ENCODE measurements at regions not wholly inside any gene's neighbourhood (a gene's known extent, or its start where the extent isn't known, plus 50 kb on each side); places are given as distances from the start of the nearest gene placed in this dataset.
"Not testable (repeated sequence)": the region's sequence is repeated elsewhere in the genome, so short reads cannot be mapped to it uniquely, and the experiment has no call there.

DNA sequence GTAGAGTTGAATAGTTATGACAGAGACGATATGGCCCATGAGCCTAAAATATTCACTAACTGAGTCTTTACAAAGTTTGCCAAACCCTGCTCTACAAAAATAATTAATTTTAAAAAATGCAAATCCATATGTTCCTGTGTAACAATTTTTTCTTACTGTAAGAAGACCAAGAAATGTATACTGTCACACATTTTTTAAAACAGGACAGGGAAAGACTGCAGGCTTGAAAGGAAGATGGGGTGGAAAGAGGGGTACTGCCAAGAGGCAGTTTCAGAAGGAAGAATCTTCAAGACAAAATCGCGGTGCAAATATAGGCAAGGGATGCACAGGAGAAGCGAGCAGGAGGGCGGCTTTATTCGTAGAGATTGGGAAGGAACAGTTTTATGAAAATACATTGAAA is 115.7 kb upstream of the KLHL1 start:
- DNase-seq: no peak
- H3K27ac Mint-ChIP-seq: no peak overlapping the region
- H3K4me1 Mint-ChIP-seq: no peaks in the 10 kb centered on the region
- no peaks in the 10 kb centered on the region for H3K27me3 Mint-ChIP-seq
- H3K36me3 Mint-ChIP-seq: no peaks in the 10 kb centered on the region
- peaks cover 8% of the 10 kb centered on the region for H3K9me3 Mint-ChIP-seq
- H3K4me3 Mint-ChIP-seq: no peak overlapping the region

DNA sequence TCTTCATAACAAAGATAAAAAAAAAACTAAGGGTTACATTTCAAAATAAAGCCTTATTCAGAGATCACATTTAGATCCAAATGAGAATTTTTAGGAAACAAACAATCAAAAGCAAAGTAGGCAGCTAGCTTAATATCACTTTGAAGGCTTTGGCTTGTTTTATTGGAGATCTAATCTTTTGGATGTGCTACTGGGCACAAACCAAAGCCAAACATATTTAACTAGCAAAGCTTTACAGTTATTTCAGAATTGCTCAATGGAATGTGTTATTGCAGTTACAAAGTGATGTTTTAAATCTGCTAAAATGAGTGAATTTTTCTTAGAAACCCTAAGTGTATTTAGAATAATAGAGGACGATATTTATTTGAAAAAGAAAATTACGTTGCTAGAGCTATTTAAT is 114.7 kb upstream of the KLHL1 start:
- no peak for DNase-seq
- H3K9me3 Mint-ChIP-seq: peaks cover 8% of the 10 kb centered on the region
- no peaks in the 10 kb centered on the region for H3K27me3 Mint-ChIP-seq
- H3K4me3 Mint-ChIP-seq: no peak overlapping the region
- no peaks in the 10 kb centered on the region for H3K4me1 Mint-ChIP-seq
- no peak overlapping the region for H3K27ac Mint-ChIP-seq
- H3K36me3 Mint-ChIP-seq: no peaks in the 10 kb centered on the region

DNA sequence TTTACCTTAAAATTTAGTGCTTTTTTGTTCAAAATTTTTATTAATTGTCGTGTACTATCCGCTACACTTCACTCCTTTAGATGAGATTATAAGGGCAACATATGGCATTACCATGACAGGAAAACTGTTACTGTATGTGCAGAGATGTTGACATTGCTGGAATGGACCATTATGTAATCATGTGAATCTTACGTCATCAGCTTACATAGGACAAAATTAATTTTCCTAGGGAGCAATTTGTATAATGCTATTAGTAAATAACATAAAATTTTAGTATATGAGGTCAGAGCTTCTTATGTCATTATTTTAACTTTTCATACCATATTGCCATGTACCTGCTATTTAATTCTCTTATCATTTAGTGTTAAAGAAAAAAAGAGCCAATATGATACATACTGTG is 110.4 kb upstream of the KLHL1 start:
- Mint-ChIP-seq H3K27me3 (no peaks in the 10 kb centered on the region), H3K4me1 (no peaks in the 10 kb centered on the region), H3K36me3 (no peaks in the 10 kb centered on the region), H3K9me3 (peaks cover 6% of the 10 kb centered on the region), H3K4me3 (no peak overlapping the region), H3K27ac (no peak overlapping the region)
- no peak for DNase-seq

DNA sequence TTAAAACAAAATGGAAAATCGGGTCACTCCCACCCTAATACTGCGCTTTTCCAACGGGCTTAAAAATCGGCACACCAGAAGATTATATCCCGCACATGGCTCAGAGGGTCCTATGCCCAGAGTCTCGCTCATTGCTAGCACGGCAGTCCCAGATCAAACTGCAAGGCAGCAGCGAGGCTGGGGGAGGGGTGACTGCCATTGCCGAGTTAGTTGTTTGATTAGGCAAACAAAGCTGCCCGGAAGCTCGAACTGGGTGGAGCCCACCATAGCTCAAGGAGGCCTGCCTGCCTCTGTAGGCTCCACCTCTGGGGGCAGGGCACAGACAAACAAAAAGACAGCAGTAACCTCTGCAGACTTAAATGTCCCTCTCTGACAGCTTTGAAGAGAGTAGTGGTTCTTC is 100.7 kb upstream of the KLHL1 start:
- not testable (repeated sequence) for H3K4me3 Mint-ChIP-seq, H3K27ac Mint-ChIP-seq, H3K9me3 Mint-ChIP-seq, H3K4me1 Mint-ChIP-seq, H3K36me3 Mint-ChIP-seq, DNase-seq, H3K27me3 Mint-ChIP-seq

DNA sequence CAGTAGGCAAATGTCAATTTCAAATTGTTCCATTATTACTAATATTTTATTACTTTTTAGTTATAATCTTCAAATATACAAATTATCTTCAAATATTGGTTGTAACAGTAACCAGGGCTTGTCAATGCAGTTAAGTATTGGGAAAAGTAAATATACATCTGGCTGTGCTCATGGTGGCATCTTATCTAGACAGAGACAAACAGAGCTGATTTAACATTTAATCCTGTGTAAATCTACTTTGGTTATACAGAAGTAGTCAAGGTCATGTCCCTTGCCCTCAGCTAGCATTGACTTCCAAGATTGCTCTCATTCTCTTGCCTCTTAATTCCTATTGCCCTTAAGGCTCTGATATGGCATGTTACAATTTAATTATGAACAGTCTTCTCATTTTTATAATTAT is 98.4 kb upstream of the KLHL1 start:
- Mint-ChIP-seq H3K4me3 (no peak overlapping the region), H3K27ac (no peak overlapping the region), H3K36me3 (no peaks in the 10 kb centered on the region), H3K4me1 (no peaks in the 10 kb centered on the region), H3K9me3 (peaks cover 12% of the 10 kb centered on the region), H3K27me3 (no peaks in the 10 kb centered on the region)
- no peak for DNase-seq

DNA sequence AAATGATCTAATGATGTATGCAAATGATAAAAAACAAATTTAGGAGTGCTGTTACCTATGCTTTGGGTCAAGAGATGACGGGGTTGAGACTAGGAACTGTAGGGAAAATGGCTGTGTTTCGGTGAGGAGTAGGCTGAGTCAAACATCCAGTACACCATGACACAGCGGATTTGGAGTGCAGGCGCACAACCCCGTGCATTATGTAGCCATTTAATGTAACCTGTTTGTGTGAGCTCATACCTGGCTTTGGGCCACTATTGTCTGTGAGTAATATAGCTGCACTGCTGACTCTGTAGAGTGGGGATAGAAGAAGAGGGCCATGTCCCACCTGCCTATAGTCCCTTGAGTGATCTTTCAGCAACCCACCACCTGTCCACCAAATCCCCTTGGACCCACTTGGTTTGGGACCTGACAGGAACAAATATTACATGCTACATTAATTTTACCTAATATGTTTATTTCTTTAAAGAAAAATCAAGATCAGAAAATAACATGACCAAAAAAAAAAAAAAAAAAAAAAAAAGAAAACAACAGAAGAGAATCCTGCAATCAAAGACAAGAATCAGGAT is 95.5 kb upstream of the KLHL1 start:
- H3K27me3 Mint-ChIP-seq: no peaks in the 10 kb centered on the region
- no peak overlapping the region for H3K27ac Mint-ChIP-seq

DNA sequence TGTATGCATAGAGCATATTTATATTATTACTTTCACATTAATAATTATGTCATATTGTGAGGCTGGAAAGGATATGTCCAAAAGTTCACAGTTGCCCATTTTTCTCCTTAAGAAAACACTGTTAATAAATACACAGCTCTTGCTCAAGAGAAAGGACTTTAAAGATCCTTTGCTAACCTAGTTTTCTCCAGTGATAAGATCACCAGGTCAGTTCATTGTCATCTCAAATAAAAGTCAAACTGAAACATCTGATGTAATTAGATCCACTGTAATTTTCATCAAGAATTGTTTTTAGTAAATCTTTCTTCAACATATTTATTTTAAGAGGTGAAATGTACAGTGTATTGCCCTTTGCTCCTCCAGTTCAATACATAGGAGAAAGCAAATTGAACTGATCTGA is 82.8 kb upstream of the KLHL1 start:
- no peak overlapping the region for H3K4me3 Mint-ChIP-seq
- no peaks in the 10 kb centered on the region for H3K27me3 Mint-ChIP-seq
- H3K36me3 Mint-ChIP-seq: no peaks in the 10 kb centered on the region
- H3K4me1 Mint-ChIP-seq: no peaks in the 10 kb centered on the region
- DNase-seq: no peak
- H3K27ac Mint-ChIP-seq: no peak overlapping the region
- H3K9me3 Mint-ChIP-seq: peaks cover 14% of the 10 kb centered on the region

More for the DNA sequence above, 95.5 kb upstream of the KLHL1 start:
- Mint-ChIP-seq H3K4me1 (no peaks in the 10 kb centered on the region), H3K36me3 (no peaks in the 10 kb centered on the region), H3K4me3 (no peak overlapping the region), H3K9me3 (peaks cover 5% of the 10 kb centered on the region)
- DNase-seq: no peak

DNA sequence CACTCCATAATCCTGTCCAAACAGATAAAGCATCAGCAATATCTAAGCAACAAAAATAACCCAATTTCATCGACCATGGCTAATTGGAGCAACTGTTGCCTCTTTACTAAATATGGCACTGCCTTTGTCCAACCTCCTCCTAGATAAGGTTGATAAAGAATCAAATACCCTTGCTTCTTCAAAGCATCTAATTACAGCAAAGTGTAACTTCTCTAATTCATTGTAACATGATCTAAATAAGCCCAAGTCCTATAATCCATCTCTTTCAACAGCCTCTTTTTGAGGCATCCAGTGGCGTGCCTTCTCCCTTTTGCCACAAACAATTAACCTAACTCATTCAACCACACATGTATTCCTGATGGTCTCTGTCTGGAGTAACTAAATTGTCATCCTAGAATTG is 81.7 kb upstream of the KLHL1 start:
- no peak for DNase-seq
- no peaks in the 10 kb centered on the region for H3K4me1 Mint-ChIP-seq
- no peaks in the 10 kb centered on the region for H3K36me3 Mint-ChIP-seq
- H3K4me3 Mint-ChIP-seq: no peak overlapping the region
- no peak overlapping the region for H3K27ac Mint-ChIP-seq
- peaks cover 12% of the 10 kb centered on the region for H3K9me3 Mint-ChIP-seq
- no peaks in the 10 kb centered on the region for H3K27me3 Mint-ChIP-seq

DNA sequence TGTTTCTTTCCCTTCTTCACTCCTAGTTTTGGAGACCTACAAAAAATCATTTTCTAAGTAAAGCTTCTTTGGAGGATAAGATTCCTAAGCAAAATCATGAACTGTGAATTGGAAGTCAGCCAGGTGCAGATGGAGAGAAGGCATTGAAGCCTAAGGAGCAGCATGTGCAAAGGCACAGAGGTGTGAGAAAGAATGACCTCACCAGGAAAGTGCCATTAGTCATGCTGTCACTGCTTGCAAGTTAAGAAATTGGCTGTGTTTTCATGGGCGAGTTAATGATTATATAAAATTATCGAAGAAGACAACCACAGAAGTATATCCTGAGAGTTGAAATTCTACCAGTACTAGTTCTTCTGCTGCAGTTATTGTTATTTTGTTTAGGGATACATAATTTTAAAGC is 80.3 kb upstream of the KLHL1 start:
- no peak for DNase-seq
- H3K9me3 Mint-ChIP-seq: peaks cover 7% of the 10 kb centered on the region
- H3K36me3 Mint-ChIP-seq: no peaks in the 10 kb centered on the region
- H3K27me3 Mint-ChIP-seq: no peaks in the 10 kb centered on the region
- no peak overlapping the region for H3K4me3 Mint-ChIP-seq
- no peak overlapping the region for H3K27ac Mint-ChIP-seq
- H3K4me1 Mint-ChIP-seq: no peaks in the 10 kb centered on the region

DNA sequence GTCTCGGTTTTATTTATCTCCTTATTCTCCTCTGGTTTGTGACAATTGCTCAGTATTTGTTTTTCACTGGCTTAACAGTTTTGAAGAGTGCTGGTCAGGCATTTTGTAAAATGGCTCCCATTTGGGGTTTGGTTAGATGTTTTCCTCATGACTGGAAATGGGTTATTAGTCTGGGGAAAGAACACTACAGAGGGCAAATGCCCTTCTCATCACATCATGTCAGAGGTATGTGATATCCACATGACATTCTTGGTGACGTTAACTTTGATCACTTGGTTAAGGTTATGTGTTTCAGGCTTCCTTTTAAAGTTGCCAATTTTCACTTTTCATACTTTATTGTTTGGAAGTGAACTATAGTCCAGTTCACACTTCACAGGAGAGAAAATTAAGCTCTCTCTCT is 74.8 kb upstream of the KLHL1 start:
- Mint-ChIP-seq H3K4me1 (no peaks in the 10 kb centered on the region), H3K4me3 (no peak overlapping the region), H3K27me3 (no peaks in the 10 kb centered on the region), H3K9me3 (peaks cover 5% of the 10 kb centered on the region), H3K36me3 (no peaks in the 10 kb centered on the region), H3K27ac (no peak overlapping the region)
- DNase-seq: no peak
